ENCODE measurements at regions not wholly inside any gene's neighbourhood (a gene's known extent, or its start where the extent isn't known, plus 50 kb on each side); places are given as distances from the start of the nearest gene placed in this dataset.

DNA sequence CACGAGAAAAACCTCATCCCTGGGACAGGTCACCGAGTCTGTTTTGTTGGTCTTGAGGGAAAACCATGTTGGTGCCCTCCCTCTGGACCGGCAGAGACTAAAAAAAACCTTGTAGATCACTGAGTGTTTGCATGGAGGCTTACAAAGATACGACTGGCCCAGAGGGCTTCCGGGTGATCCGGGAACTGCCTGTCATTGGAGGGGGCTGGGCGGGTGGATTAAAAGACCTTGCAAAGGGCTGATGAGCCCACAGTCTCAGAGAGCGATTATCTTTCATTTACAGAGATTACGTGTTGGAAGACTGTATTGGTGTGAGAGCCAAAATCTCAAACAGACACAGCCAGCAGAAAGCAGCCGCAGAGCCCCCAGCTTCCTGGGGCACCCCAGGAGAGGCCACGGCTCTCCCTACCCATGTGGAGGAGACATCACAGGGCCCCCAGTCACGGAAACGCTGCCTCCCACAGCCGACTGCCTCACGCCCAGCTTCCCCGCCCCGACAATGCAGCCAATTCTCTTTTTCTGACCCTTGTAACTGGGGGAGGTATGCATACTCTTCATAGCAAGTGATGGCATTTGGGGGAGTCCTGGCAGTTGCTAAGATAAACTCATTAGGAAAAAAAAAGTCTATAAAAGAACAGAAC is 426.4 kb downstream of the CTTN start:
- Mint-ChIP-seq H3K27me3 (ENCODE audit: unreplicated experiment) (no peaks in the 10 kb centered on the region), H3K4me3 (ENCODE audit: low read depth, unreplicated experiment) (no peak overlapping the region), H3K9me3 (ENCODE audit: low read depth, unreplicated experiment) (no peaks in the 10 kb centered on the region), H3K4me1 (ENCODE audit: low read depth, unreplicated experiment) (no peaks in the 10 kb centered on the region), H3K36me3 (ENCODE audit: insufficient read depth, unreplicated experiment) (peaks cover 16% of the 10 kb centered on the region), H3K27ac (ENCODE audit: unreplicated experiment) (no peak overlapping the region)
- TF ChIP-seq CTCF (IDR thresholded peaks at IDR 0.05; ENCODE audit: unreplicated experiment), result no peak
- BruUV-seq (replicated peaks), result no TSS peak
- DNase-seq, result no peak
- CTCF ChIA-PET, result no interaction called here
- intact Hi-C loops (cut with micrococcal nuclease; ENCODE audit: unreplicated experiment), result no loop called here

DNA sequence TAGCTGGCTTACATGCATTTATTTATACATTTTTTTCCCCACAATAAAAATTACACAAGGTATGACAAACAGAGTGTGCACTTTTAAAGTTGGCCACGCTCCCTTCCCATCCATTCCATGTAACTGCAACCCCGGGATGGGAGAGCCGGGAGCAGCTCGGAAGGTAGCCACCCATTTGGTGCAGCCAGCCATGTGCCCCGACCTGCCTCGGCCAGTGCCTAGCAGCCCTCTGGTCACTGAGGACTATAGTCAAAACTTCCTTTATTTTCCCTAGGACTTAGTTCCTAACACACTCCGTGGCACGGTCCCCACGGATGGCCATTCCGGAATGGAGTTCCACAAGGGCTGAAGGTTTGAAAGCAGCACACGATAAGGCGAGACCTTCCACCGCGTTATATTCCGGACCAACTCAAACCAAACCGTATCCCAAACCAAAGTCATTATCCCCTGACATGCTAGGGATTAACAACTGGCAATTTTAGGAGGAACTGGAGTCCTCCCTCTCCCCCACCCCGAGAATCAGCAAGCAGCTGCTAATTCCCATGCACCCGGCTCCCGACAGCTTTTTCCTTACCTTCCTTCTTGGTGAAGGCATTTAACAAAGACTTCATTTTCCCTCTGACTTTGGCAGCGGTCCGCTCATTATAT is 426.4 kb downstream of the SHANK2 start:
- no peaks in the 10 kb centered on the region for H3K4me1 Mint-ChIP-seq (ENCODE audit: low read depth, unreplicated experiment)
- H3K27ac Mint-ChIP-seq (ENCODE audit: unreplicated experiment), result no peak overlapping the region
- H3K9me3 Mint-ChIP-seq (ENCODE audit: low read depth, unreplicated experiment), result no peaks in the 10 kb centered on the region
- CTCF ChIA-PET, result no interaction called here
- DNase-seq, result no peak
- no TSS peak for BruUV-seq (replicated peaks)
- intact Hi-C loops (cut with micrococcal nuclease; ENCODE audit: unreplicated experiment), result no loop called here
- no peak overlapping the region for H3K4me3 Mint-ChIP-seq (ENCODE audit: low read depth, unreplicated experiment)
- H3K36me3 Mint-ChIP-seq (ENCODE audit: insufficient read depth, unreplicated experiment), result peaks cover 20% of the 10 kb centered on the region
- TF ChIP-seq CTCF (IDR thresholded peaks at IDR 0.05; ENCODE audit: unreplicated experiment), result no peak
- no peaks in the 10 kb centered on the region for H3K27me3 Mint-ChIP-seq (ENCODE audit: unreplicated experiment)

- no peaks in the 10 kb centered on the region for H3K27me3 Mint-ChIP-seq (ENCODE audit: unreplicated experiment)
- no TSS peak for BruUV-seq (replicated peaks)
- no peak for TF ChIP-seq CTCF (IDR thresholded peaks at IDR 0.05; ENCODE audit: unreplicated experiment)
- no peak overlapping the region for H3K4me3 Mint-ChIP-seq (ENCODE audit: low read depth, unreplicated experiment)
- H3K4me1 Mint-ChIP-seq (ENCODE audit: low read depth, unreplicated experiment), result no peaks in the 10 kb centered on the region
- CTCF ChIA-PET, result interaction anchor here (0.7 kb wide), 2 partner anchors 14 to 51 kb away, joined by 3 to 5 read pairs; no protein-coding TSS in a partner anchor
- H3K36me3 Mint-ChIP-seq (ENCODE audit: insufficient read depth, unreplicated experiment), result peaks cover 20% of the 10 kb centered on the region
- no peaks in the 10 kb centered on the region for H3K9me3 Mint-ChIP-seq (ENCODE audit: low read depth, unreplicated experiment)
- intact Hi-C loops (cut with micrococcal nuclease; ENCODE audit: unreplicated experiment), result no loop called here
- DNase-seq, result no peak
- no peak overlapping the region for H3K27ac Mint-ChIP-seq (ENCODE audit: unreplicated experiment)
Measured at GRCh38 chr11:70826541-70827335, 425.6 kb downstream of the SHANK2 start.

DNA sequence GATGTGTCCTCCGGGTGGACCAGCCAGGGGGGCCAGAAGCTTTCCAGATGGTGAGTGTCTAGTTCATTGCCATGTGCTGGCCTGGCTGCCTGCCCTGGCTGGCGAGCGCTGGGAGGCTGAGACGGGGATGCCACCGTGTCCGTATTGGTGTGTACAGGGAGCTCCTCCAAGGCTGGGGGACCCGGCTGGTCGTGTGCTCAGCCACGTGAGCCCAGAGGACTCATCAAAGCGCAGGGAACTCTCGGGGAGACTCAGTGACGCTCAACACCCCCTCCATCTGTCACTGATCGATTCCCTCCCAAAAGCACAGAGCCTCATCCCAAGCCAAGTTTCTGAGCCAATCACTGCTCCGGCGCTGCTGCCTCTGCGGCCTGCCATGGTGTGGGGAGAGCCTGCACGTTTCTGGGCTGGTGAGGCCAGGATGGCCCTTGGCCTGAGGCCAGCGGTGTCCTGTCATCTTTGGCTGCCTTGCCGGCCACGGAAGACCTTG is 423.7 kb downstream of the SHANK2 start:
- no peaks in the 10 kb centered on the region for H3K27me3 Mint-ChIP-seq (ENCODE audit: unreplicated experiment)
- H3K4me3 Mint-ChIP-seq (ENCODE audit: low read depth, unreplicated experiment), result no peak overlapping the region
- H3K9me3 Mint-ChIP-seq (ENCODE audit: low read depth, unreplicated experiment), result no peaks in the 10 kb centered on the region
- no TSS peak for BruUV-seq (replicated peaks)
- DNase-seq, result no peak
- intact Hi-C loops (cut with micrococcal nuclease; ENCODE audit: unreplicated experiment), result no loop called here
- H3K36me3 Mint-ChIP-seq (ENCODE audit: insufficient read depth, unreplicated experiment), result peaks cover 16% of the 10 kb centered on the region
- no peak for TF ChIP-seq CTCF (IDR thresholded peaks at IDR 0.05; ENCODE audit: unreplicated experiment)
- H3K4me1 Mint-ChIP-seq (ENCODE audit: low read depth, unreplicated experiment), result no peaks in the 10 kb centered on the region
- CTCF ChIA-PET, result interaction anchor here (0.6 kb wide), 1 partner anchor 624 kb away, joined by 6 read pairs; the partner anchor contains the start of gene NADSYN1
- no peak overlapping the region for H3K27ac Mint-ChIP-seq (ENCODE audit: unreplicated experiment)

Data from Calu3 (cell line).